ENCODE measurements at regions not wholly inside any gene's neighbourhood (a gene's known extent, or its start where the extent isn't known, plus 50 kb on each side); places are given as distances from the start of the nearest gene placed in this dataset.

- ChIA-PET POLR2A (no interaction called here), CTCF (ENCODE audit: low intra/inter-chr PET ratio, low total read pairs) (no interaction called here)
- H3K4me2 ChIP-seq (ENCODE audit: low read depth, low read length), result no peak overlapping the region
- in situ Hi-C loops (cut with HindIII; ENCODE audit: extremely low pct_ligation_motif_present, low pct_unique_long_range_greater_than_20kb), result no loop called here
- intact Hi-C loops (cut with micrococcal nuclease; ENCODE audit: unreplicated experiment), result no loop called here
- no peak for DNase-seq (ENCODE audit: low spot score)
- no TSS peak for BruUV-seq (replicated peaks)
- no peak for ATAC-seq
- H3K79me2 ChIP-seq (ENCODE audit: insufficient read depth, low read length), result no peaks in the 10 kb centered on the region
- no peaks in the 10 kb centered on the region for H3K36me3 ChIP-seq (replicated peaks in 1 of 2; ENCODE audit: control insufficient read depth in 1 of 2, insufficient read depth in 2 of 2, low read length in 2 of 2)
- no peaks in the 10 kb centered on the region for H4K20me1 ChIP-seq (ENCODE audit: insufficient read depth, low read length)
- H3K9me3 ChIP-seq (ENCODE audit: low read length), result no peaks in the 10 kb centered on the region
- H3K27ac ChIP-seq (ENCODE audit: extremely low read length, insufficient read depth, low read length), result no peak overlapping the region
- no peaks in the 10 kb centered on the region for H3K27me3 ChIP-seq (ENCODE audit: control insufficient read depth in 1 of 2, insufficient read depth in 2 of 2, low read length in 2 of 2)
- no peak overlapping the region for H2AFZ ChIP-seq (ENCODE audit: low read length)
- H3K4me3 ChIP-seq (replicated peaks in 1 of 3; ENCODE audit: insufficient read depth in 1 of 3, low read depth in 2 of 3, low read length in 3 of 3), result no peak overlapping the region
- TF ChIP-seq ZNF775 (CRISPR knock-in tag; IDR thresholded peaks at IDR 0.05; ENCODE audit: borderline replicate concordance) (no peak), HNRNPK (IDR thresholded peaks at IDR 0.05; ENCODE audit: low read depth, low read length, poor library complexity, severe bottlenecking) (no peak), GABPB1 (CRISPR knock-in tag; IDR thresholded peaks at IDR 0.05) (no peak), ZNF143 (CRISPR knock-in tag; IDR thresholded peaks at IDR 0.05) (no peak), STAG1 (CRISPR knock-in tag; IDR thresholded peaks at IDR 0.05) (no peak), KLF9 (CRISPR knock-in tag; IDR thresholded peaks at IDR 0.05; ENCODE audit: low read depth) (no peak), ZBTB39 (CRISPR knock-in tag; IDR thresholded peaks at IDR 0.05) (no peak), THRA (CRISPR knock-in tag; IDR thresholded peaks at IDR 0.05; ENCODE audit: borderline replicate concordance) (no peak), AHR (CRISPR knock-in tag; IDR thresholded peaks at IDR 0.05) (no peak), PRDM15 (CRISPR knock-in tag; IDR thresholded peaks at IDR 0.05) (no peak)
- TF ChIP-seq, protein P1, sequence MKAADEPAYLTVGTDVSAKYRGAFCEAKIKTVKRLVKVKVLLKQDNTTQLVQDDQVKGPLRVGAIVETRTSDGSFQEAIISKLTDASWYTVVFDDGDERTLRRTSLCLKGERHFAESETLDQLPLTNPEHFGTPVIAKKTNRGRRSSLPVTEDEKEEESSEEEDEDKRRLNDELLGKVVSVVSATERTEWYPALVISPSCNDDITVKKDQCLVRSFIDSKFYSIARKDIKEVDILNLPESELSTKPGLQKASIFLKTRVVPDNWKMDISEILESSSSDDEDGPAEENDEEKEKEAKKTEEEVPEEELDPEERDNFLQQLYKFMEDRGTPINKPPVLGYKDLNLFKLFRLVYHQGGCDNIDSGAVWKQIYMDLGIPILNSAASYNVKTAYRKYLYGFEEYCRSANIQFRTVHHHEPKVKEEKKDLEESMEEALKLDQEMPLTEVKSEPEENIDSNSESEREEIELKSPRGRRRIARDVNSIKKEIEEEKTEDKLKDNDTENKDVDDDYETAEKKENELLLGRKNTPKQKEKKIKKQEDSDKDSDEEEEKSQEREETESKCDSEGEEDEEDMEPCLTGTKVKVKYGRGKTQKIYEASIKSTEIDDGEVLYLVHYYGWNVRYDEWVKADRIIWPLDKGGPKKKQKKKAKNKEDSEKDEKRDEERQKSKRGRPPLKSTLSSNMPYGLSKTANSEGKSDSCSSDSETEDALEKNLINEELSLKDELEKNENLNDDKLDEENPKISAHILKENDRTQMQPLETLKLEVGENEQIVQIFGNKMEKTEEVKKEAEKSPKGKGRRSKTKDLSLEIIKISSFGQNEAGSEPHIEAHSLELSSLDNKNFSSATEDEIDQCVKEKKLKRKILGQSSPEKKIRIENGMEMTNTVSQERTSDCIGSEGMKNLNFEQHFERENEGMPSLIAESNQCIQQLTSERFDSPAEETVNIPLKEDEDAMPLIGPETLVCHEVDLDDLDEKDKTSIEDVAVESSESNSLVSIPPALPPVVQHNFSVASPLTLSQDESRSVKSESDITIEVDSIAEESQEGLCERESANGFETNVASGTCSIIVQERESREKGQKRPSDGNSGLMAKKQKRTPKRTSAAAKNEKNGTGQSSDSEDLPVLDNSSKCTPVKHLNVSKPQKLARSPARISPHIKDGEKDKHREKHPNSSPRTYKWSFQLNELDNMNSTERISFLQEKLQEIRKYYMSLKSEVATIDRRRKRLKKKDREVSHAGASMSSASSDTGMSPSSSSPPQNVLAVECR (CRISPR knock-in tag; IDR thresholded peaks at IDR 0.05; ENCODE audit: borderline replicate concordance), result no peak
- H3K4me1 ChIP-seq (ENCODE audit: insufficient read depth, low read length), result no peaks in the 10 kb centered on the region
- FAIRE-seq, result no peak
- WGBS (ENCODE audit: low lambda C conversion rate), result 0% methylated on average over 1 of the region's 1 CpG
- H3K9ac ChIP-seq (ENCODE audit: insufficient read depth, low read depth, low read length), result no peak overlapping the region
Measured at GRCh38 chr1:214739621-214740238, 136.7 kb downstream of the CENPF start.

Data from HepG2 (cell line).